HG03442 (cell line): ENCODE measurements at regions not wholly inside any gene's neighbourhood (a gene's known extent, or its start where the extent isn't known, plus 50 kb on each side); places are given as distances from the start of the nearest gene placed in this dataset.

ENCODE experiments used
- ATAC-seq: cut with Tn5 transposase; IDR thresholded peaks from one replicate; pipeline ENCODE4 v1.9.1; 2021; ENCODE audit warnings: mild to moderate bottlenecking, moderate library complexity; ENCODE audit not compliant: unreplicated experiment

- ATAC-seq, result no peak
Observed at GRCh38 chr14:97604731-97605130, 807.5 kb downstream of the VRK1 start.

GRCh38 chr14:97618401-97618800 is 821.2 kb downstream of the VRK1 start:
- ATAC-seq, result no peak

GRCh38 chr14:97618917-97619690 is 821.9 kb downstream of the VRK1 start:
- ATAC-seq, result no peak

- no peak for ATAC-seq
Observed at GRCh38 chr14:97620066-97620465, 822.9 kb downstream of the VRK1 start.

- no peak for ATAC-seq
Observed at GRCh38 chr14:97624985-97625384, 827.8 kb downstream of the VRK1 start.

GRCh38 chr14:97625477-97625876 is 828.3 kb downstream of the VRK1 start:
- no peak for ATAC-seq

GRCh38 chr14:97626088-97626487 is 828.9 kb downstream of the VRK1 start:
- ATAC-seq, result no peak

- no peak for ATAC-seq
Observed at GRCh38 chr14:97630249-97630648, 833.1 kb downstream of the VRK1 start.

GRCh38 chr14:97633131-97633738 is 836.1 kb downstream of the VRK1 start:
- ATAC-seq, result no peak

GRCh38 chr14:97634751-97635150 is 837.6 kb downstream of the VRK1 start:
- no peak for ATAC-seq

GRCh38 chr14:97638864-97639263 is 841.7 kb downstream of the VRK1 start:
- no peak for ATAC-seq

GRCh38 chr14:97640031-97640430 is 842.8 kb downstream of the VRK1 start:
- no peak for ATAC-seq

GRCh38 chr14:97641827-97642226 is 844.6 kb downstream of the VRK1 start:
- no peak for ATAC-seq

GRCh38 chr14:97642631-97643030 is 845.4 kb downstream of the VRK1 start:
- ATAC-seq, result no peak

- ATAC-seq, result no peak
Observed at GRCh38 chr14:97644365-97644764, 847.2 kb downstream of the VRK1 start.

GRCh38 chr14:97649752-97650151 is 852.6 kb downstream of the VRK1 start:
- no peak for ATAC-seq

GRCh38 chr14:97655169-97655948 is 858.2 kb downstream of the VRK1 start:
- ATAC-seq, result no peak

GRCh38 chr14:97657609-97658008 is 860.4 kb downstream of the VRK1 start:
- ATAC-seq, result no peak

GRCh38 chr14:97687944-97688630 is 890.9 kb downstream of the VRK1 start:
- ATAC-seq, result no peak

- ATAC-seq, result no peak
Observed at GRCh38 chr14:97688631-97689336, 891.6 kb downstream of the VRK1 start.

GRCh38 chr14:97692084-97692483 is 894.9 kb downstream of the VRK1 start:
- no peak for ATAC-seq
